Stimulated activated CD8-positive, alpha-beta memory T cell treated with anti-CD3 and anti-CD28 coated beads, Interleukin-15, amount 100 ng/mL, for 4 hours (primary cell): ENCODE measurements at regions not wholly inside any gene's neighbourhood (a gene's known extent, or its start where the extent isn't known, plus 50 kb on each side); places are given as distances from the start of the nearest gene placed in this dataset.

ENCODE experiments used
- DNase-seq, 2 donors: peaks; one replicate each; pipeline ENCODE4 v3.0.0-alpha.2; 2020; ENCODE audit warnings: low read depth in 2 of 2

GRCh38 chr15:66931768-66932633 lies 133.4 kb upstream of the SMAD3 start:
- no peak for DNase-seq

DNA sequence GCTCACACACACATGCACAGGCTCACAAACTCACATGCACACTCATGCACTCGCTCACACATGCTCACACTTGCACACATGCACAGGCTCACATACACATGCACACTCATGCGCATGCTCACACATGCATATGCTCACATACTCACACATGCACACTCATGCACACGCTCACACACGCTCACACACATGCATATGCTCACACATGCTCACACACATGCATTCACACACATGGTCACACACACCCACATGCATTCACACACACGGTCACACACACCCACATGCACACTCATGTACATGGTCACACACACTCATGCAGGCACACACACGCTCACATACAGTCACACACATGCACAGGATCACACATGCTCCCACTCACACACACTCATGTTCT lies 132.8 kb upstream of the SMAD3 start:
- DNase-seq = no peak

GRCh38 chr15:66933932-66934867 lies 131.2 kb upstream of the SMAD3 start:
- DNase-seq = no peak

DNA sequence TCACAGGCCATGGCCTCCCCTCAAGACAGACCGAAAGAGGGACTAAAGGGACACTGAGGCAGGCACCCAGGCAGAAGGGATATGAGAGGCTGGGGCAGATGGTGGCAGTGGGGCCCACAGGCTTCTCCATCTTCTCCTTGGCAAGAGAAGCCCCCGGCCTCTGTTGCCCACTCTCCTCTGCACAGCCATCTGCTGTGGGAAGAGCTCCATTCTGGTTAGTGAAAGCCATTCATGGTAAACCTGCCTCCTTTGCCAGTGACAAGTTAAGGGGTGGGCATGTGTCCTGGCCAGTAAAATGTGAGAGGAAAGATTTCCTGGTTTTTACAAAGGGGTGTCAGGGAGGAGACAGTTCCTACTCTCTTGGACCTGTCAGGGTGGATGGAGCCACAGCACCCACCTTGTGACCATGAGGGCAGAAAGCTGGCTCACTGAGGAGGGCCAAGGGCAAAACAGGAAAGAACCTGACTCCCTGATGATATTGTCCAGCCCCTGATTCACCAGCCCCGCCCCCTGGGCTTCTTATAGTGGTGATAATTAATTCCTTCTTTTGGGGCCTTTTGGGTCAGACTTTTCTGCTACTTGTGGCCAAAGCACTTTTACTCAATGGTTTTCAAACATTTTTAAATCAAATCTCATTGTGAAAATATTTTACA lies 130.4 kb upstream of the SMAD3 start:
- DNase-seq = no peak

DNA sequence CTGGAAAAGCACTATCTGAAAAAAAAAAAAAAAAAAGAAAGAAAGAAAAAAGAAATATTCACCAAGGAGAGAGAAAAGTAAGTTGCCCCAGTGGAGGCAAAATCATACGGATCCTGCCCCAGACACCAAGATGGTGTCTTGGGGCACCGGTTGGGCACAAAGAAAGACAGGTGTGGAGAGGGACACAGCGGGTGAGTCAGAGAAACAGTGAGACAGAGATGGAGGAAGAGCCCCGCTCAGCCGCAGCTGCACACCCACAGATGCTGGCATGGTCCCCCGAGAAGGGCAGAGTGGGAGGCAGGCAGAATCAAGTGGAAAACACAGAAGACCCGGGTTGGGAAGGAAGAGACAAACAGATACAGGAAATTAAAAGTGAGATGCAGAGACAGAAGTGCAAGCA lies 129.7 kb upstream of the SMAD3 start:
- no peak for DNase-seq

- no peak for DNase-seq
Measured at GRCh38 chr15:66936109-66936860, 129.1 kb upstream of the SMAD3 start.

DNA sequence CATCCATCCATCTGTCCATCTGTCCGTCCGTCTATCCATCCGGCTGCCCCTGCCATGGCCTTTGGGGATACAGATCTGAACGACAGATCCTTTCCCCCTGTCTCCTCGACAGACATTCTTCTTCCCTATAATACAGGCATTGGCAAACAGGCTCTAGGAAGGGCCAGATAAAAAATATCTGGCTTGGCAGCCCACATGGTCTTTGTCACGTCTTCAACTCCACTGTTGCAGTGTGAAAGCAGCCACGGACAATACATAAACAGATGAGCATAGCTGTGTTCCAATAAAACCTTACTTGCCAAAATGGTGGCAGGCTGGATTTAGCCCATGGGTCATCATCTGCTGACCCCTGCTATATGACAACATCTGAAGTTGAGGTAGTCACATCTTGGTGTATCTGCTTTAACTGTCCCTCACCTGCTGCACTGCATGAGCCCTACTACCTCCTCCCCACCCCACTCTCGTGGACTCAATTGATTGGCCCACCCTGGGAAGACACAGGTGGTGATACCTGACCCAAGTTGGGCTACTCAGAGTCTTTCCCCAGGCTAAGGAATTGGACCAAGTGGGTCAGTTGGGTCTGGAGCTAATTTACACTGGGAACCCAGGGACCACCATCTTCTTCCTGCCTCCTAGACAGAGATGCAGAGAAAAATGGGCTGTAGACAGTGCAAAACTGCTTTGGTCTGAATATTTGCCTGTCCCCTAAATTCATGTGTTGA lies 128.4 kb upstream of the SMAD3 start:
- DNase-seq = no peak

DNA sequence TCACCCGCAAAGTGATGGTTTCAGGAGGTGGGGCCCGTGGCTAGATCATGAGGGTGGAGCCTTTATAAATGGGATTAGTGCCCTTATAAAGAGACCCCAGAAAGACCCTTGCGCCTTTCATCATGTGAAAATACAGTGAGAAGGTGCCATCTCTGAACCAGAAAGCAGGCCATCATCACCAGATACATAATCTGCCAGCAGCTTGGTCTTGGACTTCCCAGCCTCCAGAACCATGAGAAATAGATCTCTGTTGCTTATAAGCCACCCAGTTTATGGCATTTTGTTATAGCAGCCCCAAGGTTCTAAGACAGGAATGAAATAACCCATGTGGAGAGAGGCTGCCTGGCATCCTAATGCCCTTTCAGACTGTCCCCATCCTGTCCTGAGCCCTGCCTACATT lies 127.8 kb upstream of the SMAD3 start:
- no peak for DNase-seq

DNA sequence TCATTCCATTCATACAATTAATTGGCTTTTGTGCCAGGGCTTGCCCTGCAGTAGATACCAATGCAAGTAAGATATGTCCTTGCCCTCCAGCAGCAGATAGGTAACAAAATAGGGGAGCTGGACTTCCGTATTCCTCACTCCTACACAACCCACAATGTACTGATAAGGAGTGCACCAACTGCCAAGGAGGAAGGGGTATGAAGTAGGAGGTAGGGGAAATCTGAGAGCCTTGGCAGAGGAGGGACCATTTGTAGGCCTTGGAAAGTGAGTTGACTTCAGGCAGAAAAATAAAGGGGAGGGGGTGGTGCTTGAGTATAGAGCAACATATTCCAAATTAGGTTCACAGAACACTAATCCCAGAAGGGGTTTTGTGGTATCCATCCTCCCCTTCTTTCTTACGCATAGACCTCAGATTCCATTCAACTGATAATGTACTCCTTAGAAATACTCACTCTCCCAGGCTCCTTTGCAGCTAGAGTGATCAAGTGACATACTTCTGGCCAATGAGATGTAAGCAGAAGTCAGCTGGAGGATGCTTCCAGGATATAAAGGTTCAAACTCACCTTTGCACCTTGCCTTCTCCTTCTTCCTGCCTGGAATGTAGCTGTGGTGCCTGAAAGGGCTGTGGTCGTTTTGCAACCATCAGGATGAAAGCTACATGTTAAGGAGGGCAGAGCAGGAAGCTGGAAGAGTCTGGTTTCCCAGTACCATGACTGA lies 127.1 kb upstream of the SMAD3 start:
- DNase-seq = no peak

DNA sequence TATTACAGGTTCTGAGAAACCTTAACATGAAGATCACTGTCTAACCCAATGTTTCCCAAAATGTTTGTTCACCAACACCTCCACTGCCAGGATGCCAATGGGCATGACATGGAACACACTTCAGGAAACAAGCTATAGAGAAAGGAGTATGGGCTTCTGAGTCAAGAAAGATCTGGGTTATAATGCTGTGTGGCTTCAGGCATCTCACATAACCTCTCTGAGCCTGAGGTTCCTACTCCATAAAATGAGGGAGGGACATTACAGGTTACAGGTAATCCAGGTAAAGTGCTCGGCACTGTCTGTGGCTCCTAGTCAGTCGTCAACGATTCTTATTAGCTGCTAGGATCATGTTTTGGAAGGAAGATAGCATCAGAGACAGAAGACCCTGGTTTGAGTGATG lies 126.4 kb upstream of the SMAD3 start:
- DNase-seq = no peak

- DNase-seq = no peak
Measured at GRCh38 chr15:66939451-66940023, 125.9 kb upstream of the SMAD3 start.

DNA sequence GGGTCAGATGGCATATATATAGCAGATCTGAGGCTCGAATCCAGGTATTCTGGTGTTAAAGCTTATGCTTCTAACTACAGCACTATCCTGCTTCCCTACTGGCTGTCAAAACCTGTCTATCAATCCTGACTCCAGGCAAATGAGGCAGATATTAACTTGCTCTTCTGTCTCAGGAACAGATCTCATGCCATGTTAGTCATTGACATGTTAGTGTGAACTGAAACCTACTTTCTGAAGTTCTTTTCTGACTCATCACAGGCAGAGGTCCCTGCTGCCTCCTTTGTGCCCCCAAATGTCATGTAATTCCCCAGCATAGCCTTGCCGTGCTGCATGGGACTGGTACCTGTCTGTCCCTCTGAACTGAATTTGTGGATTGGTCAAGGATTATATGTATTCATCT lies 125.0 kb upstream of the SMAD3 start:
- DNase-seq = no peak

- no peak for DNase-seq
Measured at GRCh38 chr15:66941108-66941711, 124.2 kb upstream of the SMAD3 start.

DNA sequence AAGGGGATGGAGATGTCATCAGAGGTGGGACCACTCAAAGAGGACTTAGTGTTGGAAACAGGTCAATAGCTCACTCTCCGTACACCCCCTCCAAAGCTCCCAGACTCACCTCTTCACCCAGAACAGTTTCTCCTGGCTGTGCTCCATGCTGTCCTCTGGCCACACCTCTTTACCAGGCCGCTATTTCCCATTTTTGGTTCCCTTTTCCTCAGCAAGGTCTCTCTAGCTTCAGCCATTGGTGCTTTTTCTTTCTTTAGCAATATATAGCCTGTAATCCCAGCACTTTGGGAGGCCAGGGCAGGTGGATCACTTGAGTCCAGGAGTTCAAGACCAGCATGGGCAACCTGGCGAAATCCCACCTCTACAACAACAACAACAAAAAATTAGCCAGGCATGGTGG lies 123.6 kb upstream of the SMAD3 start:
- DNase-seq = no peak

- no peak for DNase-seq
Measured at GRCh38 chr15:66942649-66943390, 122.6 kb upstream of the SMAD3 start.

- no peak for DNase-seq
Measured at GRCh38 chr15:66943456-66944095, 121.8 kb upstream of the SMAD3 start.

- DNase-seq = no peak
Measured at GRCh38 chr15:66944121-66944520, 121.3 kb upstream of the SMAD3 start.

DNA sequence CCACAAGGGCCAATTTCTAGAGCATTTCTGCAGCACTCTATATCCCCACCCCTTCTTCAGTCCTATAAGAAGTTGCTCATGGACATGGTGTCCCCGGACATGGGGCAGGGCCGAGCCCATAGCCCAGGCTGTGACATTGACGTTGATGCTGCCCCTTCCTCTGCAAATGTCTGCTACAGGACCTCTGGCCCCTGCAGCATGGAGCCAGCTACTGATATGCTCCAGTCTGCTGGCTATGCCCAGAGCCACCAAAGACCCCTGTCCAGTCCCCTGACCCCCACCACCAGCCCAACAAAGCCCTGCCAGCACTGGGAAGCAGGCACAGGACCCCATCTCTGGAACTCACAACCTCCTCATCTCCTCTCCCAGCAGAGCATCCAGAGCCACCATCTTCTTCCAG lies 120.1 kb upstream of the SMAD3 start:
- DNase-seq = no peak
